ENCODE measurements at regions not wholly inside any gene's neighbourhood (a gene's known extent, or its start where the extent isn't known, plus 50 kb on each side); places are given as distances from the start of the nearest gene placed in this dataset.

GRCh38 chr1:29984166-29984861 is 739.1 kb downstream of the MATN1 start:
- no peaks in the 10 kb centered on the region for H3K27me3 ChIP-seq (ENCODE audit: control insufficient read depth, insufficient read depth, low read length)
- TF ChIP-seq CTCF (IDR thresholded peaks at IDR 0.05; ENCODE audit: insufficient read depth, low read length, poor library complexity, severe bottlenecking), result no peak
- DNase-seq (ENCODE audit: low read depth), result no peak
- H3K36me3 ChIP-seq (ENCODE audit: control insufficient read depth, insufficient read depth, low read length), result no peaks in the 10 kb centered on the region
- H3K4me3 ChIP-seq (ENCODE audit: low read depth, low read length), result no peak overlapping the region

- no peaks in the 10 kb centered on the region for H3K27me3 ChIP-seq (ENCODE audit: control insufficient read depth, insufficient read depth, low read length)
- no peak for TF ChIP-seq CTCF (IDR thresholded peaks at IDR 0.05; ENCODE audit: insufficient read depth, low read length, poor library complexity, severe bottlenecking)
- no peak overlapping the region for H3K4me3 ChIP-seq (ENCODE audit: low read depth, low read length)
- DNase-seq (ENCODE audit: low read depth), result no peak
- H3K36me3 ChIP-seq (ENCODE audit: control insufficient read depth, insufficient read depth, low read length), result no peaks in the 10 kb centered on the region
Observed at GRCh38 chr1:29983321-29983720, 740.1 kb downstream of the MATN1 start.

GRCh38 chr1:29981586-29982239 is 741.7 kb downstream of the MATN1 start:
- Histone ChIP-seq H3K36me3 (ENCODE audit: control insufficient read depth, insufficient read depth, low read length) (no peaks in the 10 kb centered on the region), H3K27me3 (ENCODE audit: control insufficient read depth, insufficient read depth, low read length) (no peaks in the 10 kb centered on the region), H3K4me3 (ENCODE audit: low read depth, low read length) (no peak overlapping the region)
- TF ChIP-seq CTCF (IDR thresholded peaks at IDR 0.05; ENCODE audit: insufficient read depth, low read length, poor library complexity, severe bottlenecking), result no peak
- DNase-seq (ENCODE audit: low read depth), result no peak

- Histone ChIP-seq H3K36me3 (ENCODE audit: control insufficient read depth, insufficient read depth, low read length) (no peaks in the 10 kb centered on the region), H3K27me3 (ENCODE audit: control insufficient read depth, insufficient read depth, low read length) (no peaks in the 10 kb centered on the region), H3K4me3 (ENCODE audit: low read depth, low read length) (no peak overlapping the region)
- no peak for TF ChIP-seq CTCF (IDR thresholded peaks at IDR 0.05; ENCODE audit: insufficient read depth, low read length, poor library complexity, severe bottlenecking)
- no peak for DNase-seq (ENCODE audit: low read depth)
Observed at GRCh38 chr1:29977550-29977949, 741.2 kb downstream of the PTPRU start.

- Histone ChIP-seq H3K4me3 (ENCODE audit: low read depth, low read length) (no peak overlapping the region), H3K27me3 (ENCODE audit: control insufficient read depth, insufficient read depth, low read length) (no peaks in the 10 kb centered on the region), H3K36me3 (ENCODE audit: control insufficient read depth, insufficient read depth, low read length) (no peaks in the 10 kb centered on the region)
- DNase-seq (ENCODE audit: low read depth), result no peak
- no peak for TF ChIP-seq CTCF (IDR thresholded peaks at IDR 0.05; ENCODE audit: insufficient read depth, low read length, poor library complexity, severe bottlenecking)
Observed at GRCh38 chr1:29975036-29975694, 738.8 kb downstream of the PTPRU start.

Measured in kidney epithelial cell (primary cell).